Fibroblast of pulmonary artery (primary cell): ENCODE measurements at regions not wholly inside any gene's neighbourhood (a gene's known extent, or its start where the extent isn't known, plus 50 kb on each side); places are given as distances from the start of the nearest gene placed in this dataset.

Experiments
- DNase-seq: peaks from one replicate; pipeline ENCODE4 v3.0.0-alpha.2; 2010; ENCODE audit warnings: low read depth
- H3K4me3 ChIP-seq: replicated peaks from 2 replicates; pipeline ENCODE4 v1.5.1; 2011; ENCODE audit warnings: low read depth, mild to moderate bottlenecking, control low read depth, low read length, moderate library complexity
- CTCF ChIP-seq: IDR thresholded peaks from 2 replicates; pipeline ENCODE4 v1.5.1; 2011; ENCODE audit warnings: mild to moderate bottlenecking, control low read depth, low read length, inconsistent platforms; ENCODE audit errors: missing control alignments

DNA sequence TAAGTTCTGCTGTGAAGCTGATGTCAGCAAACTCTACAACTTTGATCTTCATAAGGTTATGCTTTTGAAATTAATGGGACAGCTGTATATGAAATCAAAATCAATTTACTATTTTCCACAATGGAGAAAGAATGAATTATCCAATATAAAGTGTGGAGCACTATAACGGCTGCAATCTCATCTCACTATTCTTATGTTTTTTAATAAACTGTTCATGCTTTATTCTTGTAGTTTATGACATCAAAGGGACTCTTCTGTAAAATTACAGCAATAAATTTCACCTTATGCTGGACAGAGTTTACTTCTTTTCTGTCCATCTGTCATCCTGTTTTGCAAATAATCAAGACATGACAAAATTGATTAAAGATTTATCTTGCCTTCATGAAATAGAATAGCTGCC, 192.5 kb downstream of the TECRL start:
- no peak overlapping the region for H3K4me3 ChIP-seq
- no peak for TF ChIP-seq CTCF
- no peak for DNase-seq

DNA sequence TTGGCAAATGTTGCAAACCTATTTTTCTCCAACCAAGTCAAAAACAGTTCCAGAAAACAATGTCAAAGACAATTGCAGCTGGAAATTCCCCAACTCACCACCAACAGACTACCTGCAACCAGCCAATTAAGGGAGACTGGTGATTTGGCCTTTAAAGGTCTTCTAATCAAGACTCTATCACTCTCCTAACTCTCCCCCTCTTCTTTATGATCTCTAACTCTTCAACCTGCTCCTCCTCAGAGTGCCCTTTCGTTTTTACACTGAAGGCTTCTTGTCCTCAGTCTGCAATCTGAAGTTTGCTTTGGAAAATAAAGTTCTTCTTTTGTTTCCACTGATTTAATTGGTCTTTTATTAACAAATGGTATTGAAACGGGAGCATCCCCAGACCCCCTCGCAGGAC, 203.9 kb downstream of the TECRL start:
- H3K4me3 ChIP-seq: no peak overlapping the region
- TF ChIP-seq CTCF: no peak
- no peak for DNase-seq

DNA sequence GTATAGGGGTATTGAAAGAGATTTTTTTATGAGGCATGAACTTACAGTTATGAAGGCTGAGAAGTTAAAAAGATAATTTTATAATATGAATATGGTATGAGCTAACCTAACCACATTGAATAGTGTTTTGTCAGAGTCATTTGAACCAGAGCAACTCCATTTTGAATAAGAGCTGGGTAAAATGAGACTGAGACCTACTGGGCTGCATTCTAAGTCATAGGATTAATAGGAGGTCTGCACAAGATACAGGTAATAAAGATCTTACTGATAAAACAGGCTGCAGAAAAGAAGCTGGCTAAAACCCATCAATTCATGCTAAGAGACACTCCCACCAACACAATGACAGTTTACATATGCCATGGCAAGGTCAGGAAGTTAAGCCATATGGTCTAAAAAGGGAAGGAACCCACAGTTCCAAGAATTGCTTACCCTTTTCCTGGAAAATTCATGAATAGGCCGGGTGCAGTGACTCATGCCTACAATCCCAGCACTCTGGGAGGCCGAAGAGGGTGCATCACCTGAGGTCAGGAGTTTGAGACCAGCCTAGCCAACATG, 209.2 kb downstream of the TECRL start:
- H3K4me3 ChIP-seq: no peak overlapping the region
- DNase-seq: no peak
- TF ChIP-seq CTCF: no peak

GRCh38 chr4:64195582-64195981, 213.7 kb downstream of the TECRL start:
- TF ChIP-seq CTCF: no peak
- H3K4me3 ChIP-seq: no peak overlapping the region
- DNase-seq: no peak

- no peak for TF ChIP-seq CTCF
Measured at GRCh38 chr4:64192731-64193412, 216.4 kb downstream of the TECRL start.

DNA sequence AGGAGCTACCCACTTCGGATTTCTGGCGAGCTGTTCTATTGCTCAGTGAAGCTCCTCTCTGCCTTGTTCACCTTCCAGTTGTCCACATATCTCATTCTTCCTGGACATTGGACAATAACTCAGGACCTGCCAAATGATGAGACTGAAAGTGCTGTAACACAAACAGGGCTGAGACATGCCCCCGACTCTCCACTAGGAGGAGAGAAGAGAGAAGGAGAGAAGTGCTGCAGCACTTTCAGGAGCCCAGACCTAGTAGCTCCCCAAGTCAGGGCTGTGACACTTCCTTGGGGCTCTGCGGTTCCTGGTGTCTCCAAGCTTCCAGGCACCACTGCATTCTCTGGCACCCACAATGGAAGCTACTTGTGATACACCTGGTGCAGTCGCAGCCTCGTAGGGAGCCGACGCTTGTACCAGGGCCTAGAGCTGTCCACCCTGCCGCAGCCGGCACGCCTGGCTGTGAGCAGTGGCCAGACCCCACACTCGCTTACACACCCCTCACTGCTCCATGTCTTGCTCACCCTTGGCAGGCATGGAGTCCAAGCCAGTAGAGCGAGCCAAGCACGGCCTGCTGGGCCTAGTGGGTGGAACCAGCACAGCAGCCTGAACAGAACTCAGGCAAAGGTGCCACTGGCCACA, 234.9 kb downstream of the TECRL start:
- no peak overlapping the region for H3K4me3 ChIP-seq
- no peak for TF ChIP-seq CTCF
- DNase-seq: no peak

More at GRCh38 chr4:64192731-64193412, 216.4 kb downstream of the TECRL start:
- H3K4me3 ChIP-seq: no peak overlapping the region
- no peak for DNase-seq
